GM23248 (cell line): ENCODE measurements at regions not wholly inside any gene's neighbourhood (a gene's known extent, or its start where the extent isn't known, plus 50 kb on each side); places are given as distances from the start of the nearest gene placed in this dataset.

Experiments
- DNase-seq: peaks from one replicate; pipeline ENCODE4 v3.0.0-alpha.2; 2015
- H2AFZ ChIP-seq: fragments of 200-600 bp; sonication (generic); 2 replicates; pipeline ENCODE4 v1.6.1; 2016; ENCODE audit warnings: antibody characterized with exemption
- H3F3A ChIP-seq: fragments of 200-600 bp; sonication (generic); 2 replicates; pipeline ENCODE4 v1.6.1; 2016; ENCODE audit warnings: mild to moderate bottlenecking, antibody characterized with exemption, mixed run types; ENCODE audit not compliant: insufficient read depth
- H3K27ac ChIP-seq: fragments of 200-600 bp; sonication (generic); 2 replicates; pipeline ENCODE4 v1.5.1; 2016; ENCODE audit warnings: mild to moderate bottlenecking
- H3K27me3 ChIP-seq: fragments of 200-600 bp; sonication (generic); replicated peaks from 2 replicates; pipeline ENCODE4 v1.6.1; 2016; ENCODE audit warnings: mild to moderate bottlenecking; ENCODE audit not compliant: insufficient read depth
- H3K36me3 ChIP-seq: fragments of 200-600 bp; sonication (generic); 2 replicates; pipeline ENCODE4 v1.6.1; 2016; ENCODE audit warnings: low read depth, mild to moderate bottlenecking
- H3K4me1 ChIP-seq: fragments of 200-600 bp; sonication (generic); 2 replicates; pipeline ENCODE4 v1.6.1; 2016; ENCODE audit warnings: mild to moderate bottlenecking; ENCODE audit not compliant: insufficient read depth
- H3K4me2 ChIP-seq: fragments of 200-600 bp; sonication (generic); one replicate; pipeline ENCODE4 v1.6.1; 2016; ENCODE audit warnings: mild to moderate bottlenecking; ENCODE audit not compliant: unreplicated experiment
- H3K4me3 ChIP-seq: fragments of 200-600 bp; sonication (generic); 2 replicates; pipeline ENCODE4 v1.5.1; 2016; ENCODE audit warnings: mild to moderate bottlenecking
- H3K79me2 ChIP-seq: fragments of 200-600 bp; sonication (generic); 2 replicates; pipeline ENCODE4 v1.6.1; 2016; ENCODE audit warnings: mild to moderate bottlenecking; ENCODE audit not compliant: insufficient read depth
- H3K9ac ChIP-seq: fragments of 200-600 bp; sonication (generic); 2 replicates; pipeline ENCODE4 v1.6.1; 2016; ENCODE audit warnings: mild to moderate bottlenecking
- H3K9me2 ChIP-seq: fragments of 200-600 bp; sonication (generic); 2 replicates; pipeline ENCODE4 v1.6.1; 2016; ENCODE audit warnings: mixed run types, mild to moderate bottlenecking, moderate library complexity; ENCODE audit not compliant: insufficient read depth
- H3K9me3 ChIP-seq: fragments of 200-600 bp; sonication (generic); one replicate; pipeline ENCODE4 v1.6.1; 2017; ENCODE audit warnings: low read depth
- H4K20me1 ChIP-seq: fragments of 200-600 bp; sonication (generic); 2 replicates; pipeline ENCODE4 v1.6.0; 2016; ENCODE audit not compliant: insufficient read depth
- EZH2 ChIP-seq: fragments of 200-600 bp; sonication (generic); IDR thresholded peaks from 2 replicates; pipeline ENCODE4 v1.6.1; 2018; ENCODE audit warnings: antibody characterized with exemption, mild to moderate bottlenecking; ENCODE audit not compliant: insufficient read depth, poor library complexity, severe bottlenecking
- EZH2phosphoT487 ChIP-seq: fragments of 200-600 bp; sonication (generic); IDR thresholded peaks from 2 replicates; pipeline ENCODE4 v1.6.1; 2018; ENCODE audit warnings: antibody characterized with exemption, moderate library complexity, mild to moderate bottlenecking, low read depth; ENCODE audit not compliant: insufficient read depth
- WGBS, 2 experiments: methylation state at CpG; one replicate each; pipeline ENCODE4 v1.1.6; 2015 to 2017; ENCODE audit warnings: low lambda C conversion rate in 2 of 2, low coverage in 1 of 2; ENCODE audit errors: missing lambda C conversion rate in 2 of 2; 5-methylcytosine and 5-hydroxymethylcytosine counted together
- in situ Hi-C: fragments of 300-500 bp; cut with MboI; formaldehyde crosslinking; loops from 2 replicates; pipeline ENCODE4 v1.15.0; 2020

GRCh38 chr1:234927971-234928640 is 200.5 kb downstream of the TOMM20 start:
- Histone ChIP-seq H3K9me3 (no peaks in the 10 kb centered on the region), H3K9ac (no peak overlapping the region), H2AFZ (no peak overlapping the region), H3K4me1 (peaks cover 20% of the 10 kb centered on the region), H4K20me1 (no peaks in the 10 kb centered on the region), H3K4me2 (no peak overlapping the region), H3K4me3 (no peak overlapping the region), H3K27ac (no peak overlapping the region), H3K79me2 (no peaks in the 10 kb centered on the region), H3K27me3 (no peaks in the 10 kb centered on the region), H3K9me2 (no peaks in the 10 kb centered on the region), H3F3A (peaks cover 17% of the 10 kb centered on the region), H3K36me3 (no peaks in the 10 kb centered on the region)
- 74 to 75% methylated on average over 10 of the region's 10 CpGs for WGBS, 2 experiments
- peak; percentile 24 for DNase-seq
- TF ChIP-seq EZH2 = no peak
- TF ChIP-seq EZH2phosphoT487 = no peak
- in situ Hi-C loops = no loop called here

GRCh38 chr1:234927312-234927970 is 201.2 kb downstream of the TOMM20 start:
- Histone ChIP-seq H3K9me2 (no peaks in the 10 kb centered on the region), H3K36me3 (no peaks in the 10 kb centered on the region), H3K79me2 (no peaks in the 10 kb centered on the region), H3K4me2 (no peak overlapping the region), H4K20me1 (no peaks in the 10 kb centered on the region), H3F3A (peaks cover 11% of the 10 kb centered on the region), H3K4me1 (peaks cover 14% of the 10 kb centered on the region), H3K27ac (no peak overlapping the region), H3K9ac (no peak overlapping the region), H3K9me3 (no peaks in the 10 kb centered on the region), H3K4me3 (no peak overlapping the region), H3K27me3 (no peaks in the 10 kb centered on the region), H2AFZ (no peak overlapping the region)
- TF ChIP-seq EZH2phosphoT487 = no peak
- no peak for TF ChIP-seq EZH2
- WGBS, 2 experiments = 83 to 90% methylated on average over 10 of the region's 10 CpGs
- in situ Hi-C loops = no loop called here
- no peak for DNase-seq

GRCh38 chr1:234926559-234927311 is 201.9 kb downstream of the TOMM20 start:
- H3K4me3 ChIP-seq = no peak overlapping the region
- peak overlapping the region; percentile 65; the same call in 1 of the 2 replicates for H3K9ac ChIP-seq
- peaks cover 7% of the 10 kb centered on the region for H3F3A ChIP-seq
- no peaks in the 10 kb centered on the region for H4K20me1 ChIP-seq
- H3K9me3 ChIP-seq = no peaks in the 10 kb centered on the region
- in situ Hi-C loops = no loop called here
- H3K27me3 ChIP-seq = no peaks in the 10 kb centered on the region
- DNase-seq = no peak
- H3K36me3 ChIP-seq = no peaks in the 10 kb centered on the region
- H3K9me2 ChIP-seq = no peaks in the 10 kb centered on the region
- H3K27ac ChIP-seq = peak overlapping the region; percentile 75
- H3K79me2 ChIP-seq = no peaks in the 10 kb centered on the region
- H3K4me2 ChIP-seq = peak overlapping the region; percentile 73
- TF ChIP-seq EZH2phosphoT487 = no peak
- no peak for TF ChIP-seq EZH2
- peaks cover 14% of the 10 kb centered on the region for H3K4me1 ChIP-seq
- no peak overlapping the region for H2AFZ ChIP-seq
- WGBS, 2 experiments = 66 to 67% methylated on average over 20 of the region's 20 CpGs

- DNase-seq = no peak
- in situ Hi-C loops = no loop called here
- H3K9me3 ChIP-seq = no peaks in the 10 kb centered on the region
- no peak overlapping the region for H2AFZ ChIP-seq
- H3K4me1 ChIP-seq = peaks cover 18% of the 10 kb centered on the region
- peak overlapping the region; percentile 75 for H3K27ac ChIP-seq
- no peaks in the 10 kb centered on the region for H3K27me3 ChIP-seq
- TF ChIP-seq EZH2phosphoT487 = no peak
- no peak for TF ChIP-seq EZH2
- H3K9ac ChIP-seq = peak overlapping the region; percentile 65
- no peaks in the 10 kb centered on the region for H3K79me2 ChIP-seq
- no peaks in the 10 kb centered on the region for H3K36me3 ChIP-seq
- H3K4me2 ChIP-seq = peak overlapping the region; percentile 73
- whole genome bisulfite sequencing, 2 experiments = 21 to 23% methylated on average over 4 of the region's 4 CpGs
- H3F3A ChIP-seq = peaks cover 7% of the 10 kb centered on the region
- H3K4me3 ChIP-seq = peak overlapping the region; percentile 36
- H3K9me2 ChIP-seq = no peaks in the 10 kb centered on the region
- H4K20me1 ChIP-seq = no peaks in the 10 kb centered on the region
These were observed 202.4 kb downstream of the TOMM20 start for GRCh38 chr1:234926264-234926558.
